Panc1 (cell line): ENCODE measurements at regions not wholly inside any gene's neighbourhood (a gene's known extent, or its start where the extent isn't known, plus 50 kb on each side); places are given as distances from the start of the nearest gene placed in this dataset.

Source experiments
- CTCF ChIP-seq: fragments of 450-650 bp; IDR thresholded peaks from 2 replicates; pipeline ENCODE4 v1.5.1; 2017; ENCODE audit warnings: mild to moderate bottlenecking
- POLR2AphosphoS5 ChIP-seq: IDR thresholded peaks from 2 replicates; pipeline ENCODE4 v1.6.1; 2012; ENCODE audit warnings: mild to moderate bottlenecking, low read depth, low read length, moderate library complexity
- SIN3A ChIP-seq: IDR thresholded peaks from 2 replicates; pipeline ENCODE4 v1.6.1; 2012; ENCODE audit warnings: low read depth, mild to moderate bottlenecking, low read length, moderate library complexity, borderline replicate concordance; ENCODE audit not compliant: insufficient read depth
- TCF7L2 ChIP-seq: IDR thresholded peaks from 2 replicates; pipeline ENCODE4 v1.6.1; 2011; ENCODE audit warnings: mild to moderate bottlenecking, low read depth, low read length, inconsistent platforms

DNA sequence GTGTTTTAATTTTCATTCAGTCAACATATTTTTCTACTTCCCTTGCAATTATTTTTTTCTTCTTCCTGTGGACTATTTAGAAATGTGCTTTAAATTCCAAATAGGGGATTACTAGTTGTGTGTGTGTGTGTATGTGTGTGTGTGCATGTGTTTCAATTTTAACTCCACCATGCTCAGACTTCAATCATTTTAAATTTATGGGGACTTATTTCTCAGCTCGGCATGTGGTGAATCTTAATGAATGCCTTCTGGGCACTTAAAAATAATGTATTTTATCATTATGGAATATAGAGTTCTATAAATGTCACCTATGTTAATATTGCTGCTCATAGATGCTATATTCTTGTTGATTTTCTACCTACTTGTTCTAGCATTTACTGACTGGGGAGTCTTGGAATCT is 465.6 kb upstream of the PRKX start:
- no peak for TF ChIP-seq CTCF
- no peak for TF ChIP-seq SIN3A
- TF ChIP-seq POLR2AphosphoS5 = no peak
- no peak for TF ChIP-seq TCF7L2
